B cell (primary cell): ENCODE measurements at regions not wholly inside any gene's neighbourhood (a gene's known extent, or its start where the extent isn't known, plus 50 kb on each side); places are given as distances from the start of the nearest gene placed in this dataset.

ENCODE experiments used
- CTCF ChIP-seq: fragments of 200-600 bp; IDR thresholded peaks from one replicate; pipeline ENCODE4 v1.8.0; 2022; ENCODE audit warnings: antibody characterized with exemption, mild to moderate bottlenecking
- EZH2 ChIP-seq: IDR thresholded peaks from 2 replicates; pipeline ENCODE4 v1.6.1; 2012; ENCODE audit warnings: borderline replicate concordance, low read depth, mild to moderate bottlenecking, moderate library complexity, low read length; ENCODE audit not compliant: insufficient read depth, poor library complexity, severe bottlenecking

- TF ChIP-seq CTCF: no peak
- no peak for TF ChIP-seq EZH2
Observed at GRCh38 chr10:55746002-55746401, 615.1 kb downstream of the ZWINT start.
